Skeletal muscle satellite cell (primary cell): ENCODE measurements at regions not wholly inside any gene's neighbourhood (a gene's known extent, or its start where the extent isn't known, plus 50 kb on each side); places are given as distances from the start of the nearest gene placed in this dataset.

Experiments
- H3K27me3 ChIP-seq: 2 replicates; pipeline ENCODE4 v1.7.0; 2013; ENCODE audit warnings: low read length; ENCODE audit not compliant: control insufficient read depth, insufficient read depth
- H3K36me3 ChIP-seq: 2 replicates; pipeline ENCODE4 v1.7.0; 2013; ENCODE audit warnings: mild to moderate bottlenecking, control low read depth, low read length; ENCODE audit not compliant: insufficient read depth
- H3K4me1 ChIP-seq: 2 replicates; pipeline ENCODE4 v1.7.0; 2013; ENCODE audit warnings: low read length; ENCODE audit not compliant: control insufficient read depth, insufficient read depth
- H3K4me2 ChIP-seq: 2 replicates; pipeline ENCODE4 v1.7.0; 2013; ENCODE audit warnings: mild to moderate bottlenecking, low read length
- H3K4me3 ChIP-seq: 2 replicates; pipeline ENCODE4 v1.7.0; 2013; ENCODE audit warnings: low read length
- H3K9ac ChIP-seq: 2 replicates; pipeline ENCODE4 v1.7.0; 2013; ENCODE audit warnings: mild to moderate bottlenecking, low read depth, low read length, moderate library complexity
- H3K9me3 ChIP-seq: replicated peaks from 2 replicates; pipeline ENCODE4 v1.7.0; 2013; ENCODE audit warnings: mild to moderate bottlenecking, control low read depth, low read length

GRCh38 chr21:16832791-16833190 lies 680.1 kb upstream of the CXADR start:
- H3K27me3 ChIP-seq = no peaks in the 10 kb centered on the region
- no peaks in the 10 kb centered on the region for H3K36me3 ChIP-seq
- no peak overlapping the region for H3K9ac ChIP-seq
- H3K4me3 ChIP-seq = no peak overlapping the region
- no peak overlapping the region for H3K4me2 ChIP-seq
- no peaks in the 10 kb centered on the region for H3K9me3 ChIP-seq
- peaks cover 11% of the 10 kb centered on the region for H3K4me1 ChIP-seq

- H3K4me3 ChIP-seq = no peak overlapping the region
- no peak overlapping the region for H3K9ac ChIP-seq
- H3K9me3 ChIP-seq = no peaks in the 10 kb centered on the region
- no peaks in the 10 kb centered on the region for H3K27me3 ChIP-seq
- H3K4me1 ChIP-seq = peaks cover 11% of the 10 kb centered on the region
- no peaks in the 10 kb centered on the region for H3K36me3 ChIP-seq
- H3K4me2 ChIP-seq = no peak overlapping the region
Measured at GRCh38 chr21:16834791-16835190, 678.1 kb upstream of the CXADR start.

- Histone ChIP-seq H3K9ac (no peak overlapping the region), H3K4me3 (no peak overlapping the region), H3K4me1 (peaks cover 11% of the 10 kb centered on the region), H3K27me3 (no peaks in the 10 kb centered on the region), H3K4me2 (no peak overlapping the region), H3K36me3 (no peaks in the 10 kb centered on the region), H3K9me3 (no peaks in the 10 kb centered on the region)
Measured at GRCh38 chr21:16837321-16837720, 675.5 kb upstream of the CXADR start.

- Histone ChIP-seq H3K4me3 (no peak overlapping the region), H3K9ac (no peak overlapping the region), H3K4me2 (no peak overlapping the region), H3K36me3 (no peaks in the 10 kb centered on the region), H3K27me3 (no peaks in the 10 kb centered on the region), H3K4me1 (peaks cover 11% of the 10 kb centered on the region), H3K9me3 (no peaks in the 10 kb centered on the region)
Measured at GRCh38 chr21:16837721-16838120, 675.1 kb upstream of the CXADR start.

GRCh38 chr21:16838331-16838730 lies 674.5 kb upstream of the CXADR start:
- no peaks in the 10 kb centered on the region for H3K9me3 ChIP-seq
- no peaks in the 10 kb centered on the region for H3K27me3 ChIP-seq
- H3K36me3 ChIP-seq = no peaks in the 10 kb centered on the region
- no peak overlapping the region for H3K4me2 ChIP-seq
- H3K4me3 ChIP-seq = no peak overlapping the region
- H3K9ac ChIP-seq = no peak overlapping the region
- peaks cover 11% of the 10 kb centered on the region for H3K4me1 ChIP-seq

- Histone ChIP-seq H3K4me2 (no peak overlapping the region), H3K4me1 (peaks cover 11% of the 10 kb centered on the region), H3K36me3 (no peaks in the 10 kb centered on the region), H3K9ac (no peak overlapping the region), H3K4me3 (no peak overlapping the region), H3K9me3 (no peaks in the 10 kb centered on the region), H3K27me3 (no peaks in the 10 kb centered on the region)
Measured at GRCh38 chr21:16840538-16840937, 672.3 kb upstream of the CXADR start.

- Histone ChIP-seq H3K27me3 (no peaks in the 10 kb centered on the region), H3K4me2 (peak overlapping the region; percentile 40), H3K4me1 (peaks cover 7% of the 10 kb centered on the region), H3K9me3 (no peaks in the 10 kb centered on the region), H3K36me3 (no peaks in the 10 kb centered on the region), H3K4me3 (no peak overlapping the region), H3K9ac (no peak overlapping the region)
Measured at GRCh38 chr21:16841975-16842695, 670.7 kb upstream of the CXADR start.

- Histone ChIP-seq H3K27me3 (no peaks in the 10 kb centered on the region), H3K4me3 (no peak overlapping the region), H3K36me3 (no peaks in the 10 kb centered on the region), H3K4me1 (peaks cover 1% of the 10 kb centered on the region), H3K9ac (no peak overlapping the region), H3K9me3 (no peaks in the 10 kb centered on the region), H3K4me2 (peak overlapping the region; percentile 40)
Measured at GRCh38 chr21:16842696-16843035, 670.2 kb upstream of the CXADR start.

GRCh38 chr21:16847211-16847610 lies 665.6 kb upstream of the CXADR start:
- no peak overlapping the region for H3K9ac ChIP-seq

GRCh38 chr21:16851054-16851453 lies 661.8 kb upstream of the CXADR start:
- H3K4me2 ChIP-seq = no peak overlapping the region
- H3K36me3 ChIP-seq = no peaks in the 10 kb centered on the region
- H3K27me3 ChIP-seq = no peaks in the 10 kb centered on the region
- no peak overlapping the region for H3K4me3 ChIP-seq
- H3K9me3 ChIP-seq = no peaks in the 10 kb centered on the region
- H3K4me1 ChIP-seq = no peaks in the 10 kb centered on the region
- no peak overlapping the region for H3K9ac ChIP-seq

More at GRCh38 chr21:16847211-16847610, 665.6 kb upstream of the CXADR start:
- Histone ChIP-seq H3K4me2 (no peak overlapping the region), H3K36me3 (no peaks in the 10 kb centered on the region), H3K9me3 (no peaks in the 10 kb centered on the region), H3K27me3 (no peaks in the 10 kb centered on the region), H3K4me3 (no peak overlapping the region), H3K4me1 (no peaks in the 10 kb centered on the region)

GRCh38 chr21:16855164-16855667 lies 657.6 kb upstream of the CXADR start:
- no peak overlapping the region for H3K4me3 ChIP-seq
- no peaks in the 10 kb centered on the region for H3K27me3 ChIP-seq

GRCh38 chr21:16863362-16863905 lies 649.4 kb upstream of the CXADR start:
- Histone ChIP-seq H3K4me1 (no peaks in the 10 kb centered on the region), H3K4me3 (no peak overlapping the region), H3K4me2 (no peak overlapping the region), H3K27me3 (no peaks in the 10 kb centered on the region), H3K36me3 (no peaks in the 10 kb centered on the region), H3K9ac (no peak overlapping the region), H3K9me3 (no peaks in the 10 kb centered on the region)

More at GRCh38 chr21:16855164-16855667, 657.6 kb upstream of the CXADR start:
- Histone ChIP-seq H3K36me3 (no peaks in the 10 kb centered on the region), H3K4me2 (no peak overlapping the region), H3K4me1 (no peaks in the 10 kb centered on the region), H3K9ac (no peak overlapping the region), H3K9me3 (no peaks in the 10 kb centered on the region)
